ENCODE measurements at regions not wholly inside any gene's neighbourhood (a gene's known extent, or its start where the extent isn't known, plus 50 kb on each side); places are given as distances from the start of the nearest gene placed in this dataset.

DNA sequence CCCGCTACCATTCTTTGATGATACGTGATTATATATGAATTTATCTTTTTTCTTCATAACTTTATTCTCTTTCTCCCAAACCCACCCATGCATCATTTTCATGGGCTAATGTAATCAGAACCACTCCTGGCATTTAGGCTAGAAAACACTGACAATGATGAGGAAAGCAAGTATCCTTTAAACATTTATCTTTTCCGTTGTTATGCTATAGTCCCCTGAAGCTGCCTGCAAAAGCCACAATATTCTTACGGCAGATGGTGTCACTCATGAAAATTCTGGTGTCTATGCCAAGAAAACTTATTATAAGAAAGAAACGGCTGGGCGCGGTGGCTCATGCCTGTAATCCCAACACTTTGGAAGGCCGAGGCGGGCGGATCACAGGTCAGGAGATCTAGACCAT is 221.8 kb upstream of the CTAGE1 start:
- TF ChIP-seq, protein P1, sequence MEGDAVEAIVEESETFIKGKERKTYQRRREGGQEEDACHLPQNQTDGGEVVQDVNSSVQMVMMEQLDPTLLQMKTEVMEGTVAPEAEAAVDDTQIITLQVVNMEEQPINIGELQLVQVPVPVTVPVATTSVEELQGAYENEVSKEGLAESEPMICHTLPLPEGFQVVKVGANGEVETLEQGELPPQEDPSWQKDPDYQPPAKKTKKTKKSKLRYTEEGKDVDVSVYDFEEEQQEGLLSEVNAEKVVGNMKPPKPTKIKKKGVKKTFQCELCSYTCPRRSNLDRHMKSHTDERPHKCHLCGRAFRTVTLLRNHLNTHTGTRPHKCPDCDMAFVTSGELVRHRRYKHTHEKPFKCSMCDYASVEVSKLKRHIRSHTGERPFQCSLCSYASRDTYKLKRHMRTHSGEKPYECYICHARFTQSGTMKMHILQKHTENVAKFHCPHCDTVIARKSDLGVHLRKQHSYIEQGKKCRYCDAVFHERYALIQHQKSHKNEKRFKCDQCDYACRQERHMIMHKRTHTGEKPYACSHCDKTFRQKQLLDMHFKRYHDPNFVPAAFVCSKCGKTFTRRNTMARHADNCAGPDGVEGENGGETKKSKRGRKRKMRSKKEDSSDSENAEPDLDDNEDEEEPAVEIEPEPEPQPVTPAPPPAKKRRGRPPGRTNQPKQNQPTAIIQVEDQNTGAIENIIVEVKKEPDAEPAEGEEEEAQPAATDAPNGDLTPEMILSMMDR (IDR thresholded peaks at IDR 0.05) = no peak
- TF ChIP-seq POLR2A (IDR thresholded peaks at IDR 0.05) (no peak), POLR2AphosphoS5 (IDR thresholded peaks at IDR 0.05) (no peak)

Measured in prostate gland (tissue), 2 donors.